Vagina (tissue), 2 donors: ENCODE measurements at regions not wholly inside any gene's neighbourhood (a gene's known extent, or its start where the extent isn't known, plus 50 kb on each side); places are given as distances from the start of the nearest gene placed in this dataset.

Experiments
- DNase-seq, 2 donors: peaks; one replicate each; pipeline ENCODE4 v3.0.0-alpha.2; 2017; ENCODE audit errors: extremely low spot score in 2 of 2
- H3K27ac ChIP-seq: fragments of 200-600 bp; sonication (generic); one replicate; pipeline ENCODE4 v1.5.1; 2019
- H3K27me3 ChIP-seq: fragments of 200-600 bp; sonication (generic); one replicate; pipeline ENCODE4 v1.5.1; 2019
- H3K36me3 ChIP-seq, 2 donors: fragments of 200-600 bp; sonication (generic); one replicate each; pipeline ENCODE4 v1.5.1; 2017 to 2019
- H3K4me1 ChIP-seq: fragments of 200-600 bp; sonication (generic); one replicate; pipeline ENCODE4 v1.5.1; 2019
- H3K4me3 ChIP-seq, 2 donors: fragments of 200-600 bp; sonication (generic); 1 replicate in 1 of 2; 2 replicates in 1 of 2; pipeline ENCODE4 v1.5.1; 2016 to 2019
- H3K9me3 ChIP-seq: fragments of 200-600 bp; sonication (generic); one replicate; pipeline ENCODE4 v1.5.1; 2019
- POLR2A ChIP-seq, 2 donors: fragments of 450-650 bp; IDR thresholded peaks; one replicate each; pipeline ENCODE4 v1.6.1; 2017; ENCODE audit warnings: antibody characterized with exemption in 2 of 2, mild to moderate bottlenecking in 2 of 2, moderate library complexity in 2 of 2
- POLR2AphosphoS5 ChIP-seq, 2 donors: sonication (generic); formaldehyde crosslinking; IDR thresholded peaks; one replicate each; pipeline ENCODE4 v1.9.0; 2017; ENCODE audit warnings: antibody characterized with exemption in 2 of 2, mild to moderate bottlenecking in 2 of 2, low read depth in 1 of 2; ENCODE audit not compliant: insufficient read depth in 1 of 2
- intact Hi-C: fragments of 100-400 bp; cut with DNase I; formaldehyde crosslinking; loops from one replicate; pipeline ENCODE4 v1.15.1; 2023
- TF ChIP-seq, protein P1 (sequence below), 3 experiments: fragments of 450-650 bp in 2 of 3; fragments of 200-600 bp in 1 of 3; sonication (generic) in 1 of 3; IDR thresholded peaks; one replicate each; pipeline ENCODE4 v1.5.1; 2017 to 2019; ENCODE audit warnings: antibody characterized with exemption in 3 of 3, mild to moderate bottlenecking in 2 of 3, moderate library complexity in 2 of 3

DNA sequence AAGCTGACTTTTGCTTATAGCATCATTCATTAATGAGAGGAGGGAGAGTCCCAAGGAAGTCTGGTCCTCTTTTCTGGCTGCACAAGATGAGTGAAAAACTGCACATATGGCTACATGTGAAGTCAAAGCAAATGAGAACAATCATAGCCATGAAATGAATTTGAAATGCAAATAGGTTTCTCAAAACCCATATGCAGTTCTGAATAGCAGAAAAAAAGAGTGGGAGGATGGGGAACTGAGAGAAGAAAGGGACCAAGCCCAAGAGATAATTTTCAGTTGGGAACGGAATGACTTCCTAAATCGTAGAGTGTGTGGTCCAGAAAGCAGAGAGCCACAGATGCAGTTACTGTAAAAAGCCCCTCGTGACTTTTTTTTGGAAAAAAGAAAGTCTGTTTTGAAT is 66.3 kb downstream of the GTPBP8 start:
- Histone ChIP-seq H3K9me3 (no peaks in the 10 kb centered on the region), H3K36me3 (no peaks in the 10 kb centered on the region), H3K4me3 (no peak overlapping the region), H3K27ac (no peak overlapping the region), H3K4me1 (peaks cover 6% of the 10 kb centered on the region), H3K27me3 (no peaks in the 10 kb centered on the region)
- no peak for DNase-seq
- TF ChIP-seq POLR2A (IDR thresholded peaks at IDR 0.05): no peak
- TF ChIP-seq POLR2AphosphoS5 (IDR thresholded peaks at IDR 0.05; ENCODE audit: insufficient read depth in 1 of 2, low read depth in 1 of 2): no peak
- TF ChIP-seq, protein P1, sequence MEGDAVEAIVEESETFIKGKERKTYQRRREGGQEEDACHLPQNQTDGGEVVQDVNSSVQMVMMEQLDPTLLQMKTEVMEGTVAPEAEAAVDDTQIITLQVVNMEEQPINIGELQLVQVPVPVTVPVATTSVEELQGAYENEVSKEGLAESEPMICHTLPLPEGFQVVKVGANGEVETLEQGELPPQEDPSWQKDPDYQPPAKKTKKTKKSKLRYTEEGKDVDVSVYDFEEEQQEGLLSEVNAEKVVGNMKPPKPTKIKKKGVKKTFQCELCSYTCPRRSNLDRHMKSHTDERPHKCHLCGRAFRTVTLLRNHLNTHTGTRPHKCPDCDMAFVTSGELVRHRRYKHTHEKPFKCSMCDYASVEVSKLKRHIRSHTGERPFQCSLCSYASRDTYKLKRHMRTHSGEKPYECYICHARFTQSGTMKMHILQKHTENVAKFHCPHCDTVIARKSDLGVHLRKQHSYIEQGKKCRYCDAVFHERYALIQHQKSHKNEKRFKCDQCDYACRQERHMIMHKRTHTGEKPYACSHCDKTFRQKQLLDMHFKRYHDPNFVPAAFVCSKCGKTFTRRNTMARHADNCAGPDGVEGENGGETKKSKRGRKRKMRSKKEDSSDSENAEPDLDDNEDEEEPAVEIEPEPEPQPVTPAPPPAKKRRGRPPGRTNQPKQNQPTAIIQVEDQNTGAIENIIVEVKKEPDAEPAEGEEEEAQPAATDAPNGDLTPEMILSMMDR (IDR thresholded peaks at IDR 0.05): no peak
- intact Hi-C loops: no loop called here

DNA sequence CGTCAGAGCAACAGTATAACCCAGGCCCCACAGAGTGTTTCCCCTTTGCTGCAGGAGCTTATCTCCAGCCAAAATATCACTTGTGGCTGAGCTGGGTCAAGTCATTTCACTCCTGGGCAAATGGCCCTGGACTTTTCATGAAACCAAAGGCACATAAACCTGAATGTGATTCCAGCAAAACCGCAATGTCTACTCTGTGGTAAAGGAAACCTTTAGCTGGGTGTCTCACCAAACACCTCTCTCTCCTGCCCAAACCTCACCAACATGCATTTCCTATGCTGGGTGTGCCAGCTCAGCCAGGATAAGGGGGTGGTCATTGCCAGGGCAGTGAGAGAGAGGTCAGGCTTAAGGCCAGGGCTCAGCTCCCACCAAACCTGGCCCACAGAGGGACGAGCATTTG is 67.4 kb downstream of the GTPBP8 start:
- Histone ChIP-seq H3K4me3 (no peak overlapping the region), H3K4me1 (no peaks in the 10 kb centered on the region), H3K9me3 (no peaks in the 10 kb centered on the region), H3K36me3 (no peaks in the 10 kb centered on the region), H3K27ac (no peak overlapping the region), H3K27me3 (no peaks in the 10 kb centered on the region)
- TF ChIP-seq POLR2AphosphoS5 (IDR thresholded peaks at IDR 0.05; ENCODE audit: insufficient read depth in 1 of 2, low read depth in 1 of 2) (no peak), POLR2A (IDR thresholded peaks at IDR 0.05) (no peak)
- TF ChIP-seq, protein P1 (IDR thresholded peaks at IDR 0.05): no peak
- DNase-seq: no peak
- intact Hi-C loops: no loop called here

DNA sequence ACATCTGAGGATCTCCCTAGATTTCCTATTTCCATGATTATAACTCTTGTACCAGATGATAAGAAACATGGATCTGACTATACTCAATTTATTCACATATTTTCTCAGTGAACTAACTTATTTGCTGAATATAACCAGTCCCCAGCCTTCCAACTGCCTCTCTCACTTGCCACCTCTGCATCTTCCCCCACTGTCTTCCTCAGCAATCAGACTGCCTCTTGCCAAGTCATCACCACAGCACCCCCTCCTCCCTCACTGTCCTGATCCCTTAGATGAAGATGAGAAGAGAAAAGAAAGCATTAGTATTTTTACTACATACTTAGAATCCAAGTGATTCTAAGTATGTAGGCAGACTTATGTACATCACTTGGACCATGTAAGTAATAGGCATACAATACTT is 71.9 kb downstream of the GTPBP8 start:
- intact Hi-C loops: no loop called here
- TF ChIP-seq POLR2A (IDR thresholded peaks at IDR 0.05) (no peak), POLR2AphosphoS5 (IDR thresholded peaks at IDR 0.05; ENCODE audit: insufficient read depth in 1 of 2, low read depth in 1 of 2) (no peak)
- TF ChIP-seq, protein P1 (IDR thresholded peaks at IDR 0.05): no peak

DNA sequence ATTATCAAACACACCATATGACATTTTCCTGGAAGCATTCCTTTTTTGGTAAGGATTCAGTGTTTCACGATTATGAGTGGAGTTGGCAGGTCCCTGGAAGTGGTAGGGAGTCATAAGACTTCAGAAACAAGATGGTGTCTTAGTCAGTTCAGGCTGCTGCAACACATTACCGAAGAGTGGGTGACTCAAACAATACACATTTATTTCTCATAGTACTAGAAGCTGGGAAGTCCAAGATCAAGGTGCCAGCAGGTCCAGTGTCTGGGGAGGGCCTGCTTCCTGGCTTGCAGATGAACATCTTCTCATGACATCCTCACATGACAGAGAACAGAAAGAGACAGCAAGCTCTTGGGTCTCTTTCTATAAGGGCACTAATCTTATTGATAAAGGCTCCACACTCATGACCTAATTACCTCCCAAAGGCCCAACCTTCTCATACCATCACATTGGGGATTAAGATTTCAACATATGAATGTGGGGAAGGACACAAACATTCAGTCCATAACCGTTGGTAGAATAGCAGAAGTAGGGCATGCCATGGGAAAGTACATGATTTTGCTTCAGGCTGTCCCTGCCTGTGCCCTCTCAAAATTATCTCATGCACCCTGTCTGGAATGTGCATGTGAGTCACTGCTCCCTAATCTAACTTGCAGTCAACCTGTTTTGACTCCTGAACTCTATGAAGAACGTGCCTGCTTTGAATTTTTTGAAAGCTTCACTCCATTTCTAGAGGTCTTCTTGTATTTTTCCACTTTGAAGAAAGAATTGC is 72.5 kb downstream of the GTPBP8 start:
- no peaks in the 10 kb centered on the region for H3K9me3 ChIP-seq
- intact Hi-C loops: no loop called here
- H3K4me1 ChIP-seq: no peaks in the 10 kb centered on the region
- no peaks in the 10 kb centered on the region for H3K27me3 ChIP-seq
- DNase-seq: no peak
- H3K4me3 ChIP-seq: no peak overlapping the region
- TF ChIP-seq POLR2A (IDR thresholded peaks at IDR 0.05): no peak
- TF ChIP-seq, protein P1 (IDR thresholded peaks at IDR 0.05): no peak
- no peak for TF ChIP-seq POLR2AphosphoS5 (IDR thresholded peaks at IDR 0.05; ENCODE audit: insufficient read depth in 1 of 2, low read depth in 1 of 2)
- no peak overlapping the region for H3K27ac ChIP-seq
- H3K36me3 ChIP-seq: no peaks in the 10 kb centered on the region

More for the DNA sequence above, 71.9 kb downstream of the GTPBP8 start:
- Histone ChIP-seq H3K4me1 (no peaks in the 10 kb centered on the region), H3K36me3 (no peaks in the 10 kb centered on the region), H3K27ac (no peak overlapping the region), H3K27me3 (no peaks in the 10 kb centered on the region), H3K4me3 (no peak overlapping the region), H3K9me3 (no peaks in the 10 kb centered on the region)
- no peak for DNase-seq

DNA sequence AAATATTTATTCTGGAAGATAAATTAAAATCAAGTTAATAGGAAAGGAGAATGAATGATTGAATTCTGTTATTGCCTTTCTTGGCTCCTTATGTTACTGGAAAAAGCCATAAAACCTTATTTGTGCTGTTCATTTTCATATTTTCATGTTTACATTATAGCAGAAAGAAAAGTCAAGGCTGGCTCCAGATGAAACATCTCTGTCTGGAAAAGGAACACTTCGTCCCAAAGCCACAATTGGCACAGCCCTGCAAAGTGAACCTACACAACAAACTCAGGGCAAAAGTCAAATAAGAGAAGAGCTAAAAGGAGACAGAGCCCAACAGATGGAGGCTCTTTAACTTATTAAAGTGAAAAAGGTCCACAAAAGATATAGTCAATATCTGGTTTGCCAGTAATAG is 73.4 kb downstream of the GTPBP8 start:
- intact Hi-C loops: no loop called here
- no peaks in the 10 kb centered on the region for H3K9me3 ChIP-seq
- H3K27me3 ChIP-seq: no peaks in the 10 kb centered on the region
- H3K27ac ChIP-seq: no peak overlapping the region
- TF ChIP-seq POLR2AphosphoS5 (IDR thresholded peaks at IDR 0.05; ENCODE audit: insufficient read depth in 1 of 2, low read depth in 1 of 2) (no peak), POLR2A (IDR thresholded peaks at IDR 0.05) (no peak)
- TF ChIP-seq, protein P1 (IDR thresholded peaks at IDR 0.05): no peak
- DNase-seq: no peak
- no peaks in the 10 kb centered on the region for H3K4me1 ChIP-seq
- H3K36me3 ChIP-seq: no peaks in the 10 kb centered on the region
- H3K4me3 ChIP-seq: no peak overlapping the region
